HepG2 (cell line): ENCODE measurements at regions not wholly inside any gene's neighbourhood (a gene's known extent, or its start where the extent isn't known, plus 50 kb on each side); places are given as distances from the start of the nearest gene placed in this dataset.

Source experiments
- AFF4 ChIP-seq: sonication (generic); formaldehyde crosslinking; IDR thresholded peaks from 2 replicates; pipeline ENCODE4 v1.4.0; 2020; ENCODE audit warnings: missing genetic modification reagents
- AGO2 ChIP-seq: fragments of 200-400 bp; formaldehyde crosslinking; optimal IDR thresholded peaks from 2 replicates; pipeline ENCODE3; 2017; ENCODE audit warnings: mild to moderate bottlenecking, low read depth, low read length, moderate library complexity
- ARID5B ChIP-seq: IDR thresholded peaks from 2 replicates; pipeline ENCODE4 v1.4.0; 2020; ENCODE audit warnings: mild to moderate bottlenecking, missing genetic modification reagents
- BATF2 ChIP-seq: sonication (generic); formaldehyde crosslinking; IDR thresholded peaks from 2 replicates; pipeline ENCODE4 v1.8.0; 2022; ENCODE audit warnings: mild to moderate bottlenecking, missing genetic modification reagents, moderate library complexity
- CREB3 ChIP-seq: sonication (generic); formaldehyde crosslinking; IDR thresholded peaks from 2 replicates; pipeline ENCODE4 v1.5.0; 2020; ENCODE audit warnings: missing genetic modification reagents
- EP300 ChIP-seq, 3 experiments: sonication (generic) in 1 of 3; formaldehyde crosslinking in 1 of 3; IDR thresholded peaks; 2 replicates each; pipeline versions ENCODE4 v1.5.1 to v1.6.1; 2011 to 2020; ENCODE audit warnings: low read depth in 2 of 3, low read length in 2 of 3, borderline replicate concordance in 1 of 3, improper control_type of control experiment in 1 of 3, mild to moderate bottlenecking in 1 of 3, missing genetic modification reagents in 1 of 3, moderate library complexity in 1 of 3
- KDM4B ChIP-seq: sonication (generic); formaldehyde crosslinking; IDR thresholded peaks from 2 replicates; pipeline ENCODE4 v1.4.0; 2020; ENCODE audit warnings: missing genetic modification reagents
- NCOA2 ChIP-seq: sonication (generic); formaldehyde crosslinking; IDR thresholded peaks from 2 replicates; pipeline ENCODE4 v1.8.0; 2022; ENCODE audit warnings: inconsistent platforms
- RAD21 ChIP-seq: fragments of 450-650 bp; formaldehyde crosslinking; IDR thresholded peaks from 2 replicates; pipeline ENCODE4 v1.5.0; 2020; ENCODE audit warnings: mild to moderate bottlenecking
- TEAD3 ChIP-seq: optimal IDR thresholded peaks from 2 replicates; pipeline ENCODE3; 2016; ENCODE audit warnings: borderline replicate concordance
- ZBTB43 ChIP-seq: sonication (generic); formaldehyde crosslinking; conservative IDR thresholded peaks from 2 replicates; pipeline ENCODE4 v1.4.0; 2020; ENCODE audit warnings: missing genetic modification reagents
- ZFP36 ChIP-seq: fragments of 150-350 bp; IDR thresholded peaks from 2 replicates; pipeline ENCODE4 v1.6.1; 2018; ENCODE audit warnings: borderline replicate concordance, low read length, low read depth; ENCODE audit not compliant: partially characterized antibody
- ZMYM4 ChIP-seq: sonication (generic); formaldehyde crosslinking; IDR thresholded peaks from 2 replicates; pipeline ENCODE4 v1.8.1; 2023; ENCODE audit warnings: mild to moderate bottlenecking, missing genetic modification reagents
- ZNF44 ChIP-seq: sonication (generic); formaldehyde crosslinking; IDR thresholded peaks from 2 replicates; pipeline ENCODE4 v1.5.1; 2020; ENCODE audit warnings: mild to moderate bottlenecking, missing genetic modification reagents
- ZNF503 ChIP-seq: sonication (generic); formaldehyde crosslinking; IDR thresholded peaks from 2 replicates; pipeline ENCODE4 v1.4.0; 2020; ENCODE audit warnings: missing genetic modification reagents
- ZNF644 ChIP-seq: IDR thresholded peaks from 2 replicates; pipeline ENCODE4 v1.6.1; 2016; ENCODE audit warnings: low read depth

GRCh38 chr4:123528501-123529277 is 132.1 kb downstream of the SPRY1 start (continued):
- TF ChIP-seq ZNF503 (CRISPR knock-in tag) (no peak), CREB3 (CRISPR knock-in tag) (no peak), BATF2 (CRISPR knock-in tag) (no peak), EP300 (IDR thresholded peaks at IDR 0.05; ENCODE audit: low read depth in 2 of 2, low read length in 2 of 2) (peak in 1 of 2 experiments; percentile 65; a peak in 2 of 4 replicates), EP300 (CRISPR knock-in tag; IDR thresholded peaks at IDR 0.05; ENCODE audit: borderline replicate concordance) (peak; percentile 34; the same call in 1 of the 2 replicates), RAD21 (CRISPR knock-in tag) (no peak), ZFP36 (no peak), ZBTB43 (CRISPR knock-in tag) (no peak), AFF4 (no peak), ZNF44 (CRISPR knock-in tag) (no peak), NCOA2 (CRISPR knock-in tag) (peak; percentile 55), ARID5B (CRISPR knock-in tag) (peak; percentile 78), ZNF644 (CRISPR knock-in tag) (peak; percentile 54; the same call in 1 of the 2 replicates), AGO2 (no peak), ZMYM4 (CRISPR knock-in tag) (0 out of 2 replicates have a peak, but pooled peaks have one; percentile 22), KDM4B (CRISPR knock-in tag) (no peak), TEAD3 (CRISPR knock-in tag) (no peak)
